ENCODE measurements at regions not wholly inside any gene's neighbourhood (a gene's known extent, or its start where the extent isn't known, plus 50 kb on each side); places are given as distances from the start of the nearest gene placed in this dataset.

DNA sequence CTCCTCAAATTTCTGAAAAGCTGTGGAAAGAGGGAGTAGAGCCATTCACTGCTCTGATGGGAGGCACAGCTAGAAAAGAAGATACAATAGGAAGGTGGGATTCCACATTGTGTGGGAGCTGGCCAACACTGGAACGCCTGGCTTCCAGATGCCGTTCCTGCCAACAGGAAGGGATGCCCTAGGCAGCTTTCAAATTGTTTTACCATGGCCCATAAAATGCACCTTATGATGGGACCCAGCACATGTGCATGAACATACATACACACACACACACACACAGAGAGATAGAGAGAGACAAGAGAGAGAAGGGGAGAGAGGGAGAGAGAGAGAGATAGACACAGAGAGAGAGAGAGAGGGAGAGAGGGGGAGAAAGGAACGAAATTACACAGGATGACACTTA lies 86.1 kb upstream of the BZW1 start:
- peaks cover 0 to 14% (median 8%) of the 10 kb centered on the region in 4 donors for H3K4me1 ChIP-seq (ENCODE audit: control insufficient read depth in 4 of 4, insufficient read depth in 4 of 4, low read length in 3 of 4)
- H3K36me3 ChIP-seq (ENCODE audit: control insufficient read depth in 4 of 4, insufficient read depth in 3 of 4, low read depth in 1 of 4, low read length in 3 of 4): no peaks in the 10 kb centered on the region
- no peaks in the 10 kb centered on the region for H3K27me3 ChIP-seq (ENCODE audit: control insufficient read depth in 4 of 4, insufficient read depth in 4 of 4, low read length in 3 of 4)
- H3K27ac ChIP-seq (ENCODE audit: low read depth in 1 of 2, low read length in 2 of 2): no peak overlapping the region
- no peak for DNase-seq (ENCODE audit: low spot score)
- no peak overlapping the region for H3K4me3 ChIP-seq (ENCODE audit: low read depth in 1 of 3, low read length in 3 of 3)
- no peak overlapping the region for H3K9ac ChIP-seq (ENCODE audit: low read depth in 1 of 2, low read length in 2 of 2)
- no peaks in the 10 kb centered on the region for H3K9me3 ChIP-seq (ENCODE audit: control insufficient read depth in 4 of 4, low read length in 3 of 4)
- TF ChIP-seq MAX (IDR thresholded peaks at IDR 0.05): no peak
- TF ChIP-seq YY1 (IDR thresholded peaks at IDR 0.05): no peak
- TF ChIP-seq FOXA2 (IDR thresholded peaks at IDR 0.05): no peak
- TF ChIP-seq RXRA (IDR thresholded peaks at IDR 0.05): no peak
- TF ChIP-seq, protein P1, sequence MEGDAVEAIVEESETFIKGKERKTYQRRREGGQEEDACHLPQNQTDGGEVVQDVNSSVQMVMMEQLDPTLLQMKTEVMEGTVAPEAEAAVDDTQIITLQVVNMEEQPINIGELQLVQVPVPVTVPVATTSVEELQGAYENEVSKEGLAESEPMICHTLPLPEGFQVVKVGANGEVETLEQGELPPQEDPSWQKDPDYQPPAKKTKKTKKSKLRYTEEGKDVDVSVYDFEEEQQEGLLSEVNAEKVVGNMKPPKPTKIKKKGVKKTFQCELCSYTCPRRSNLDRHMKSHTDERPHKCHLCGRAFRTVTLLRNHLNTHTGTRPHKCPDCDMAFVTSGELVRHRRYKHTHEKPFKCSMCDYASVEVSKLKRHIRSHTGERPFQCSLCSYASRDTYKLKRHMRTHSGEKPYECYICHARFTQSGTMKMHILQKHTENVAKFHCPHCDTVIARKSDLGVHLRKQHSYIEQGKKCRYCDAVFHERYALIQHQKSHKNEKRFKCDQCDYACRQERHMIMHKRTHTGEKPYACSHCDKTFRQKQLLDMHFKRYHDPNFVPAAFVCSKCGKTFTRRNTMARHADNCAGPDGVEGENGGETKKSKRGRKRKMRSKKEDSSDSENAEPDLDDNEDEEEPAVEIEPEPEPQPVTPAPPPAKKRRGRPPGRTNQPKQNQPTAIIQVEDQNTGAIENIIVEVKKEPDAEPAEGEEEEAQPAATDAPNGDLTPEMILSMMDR (IDR thresholded peaks at IDR 0.05; ENCODE audit: low read depth, low read length, missing input control): no peak
- no peak for TF ChIP-seq SP1 (IDR thresholded peaks at IDR 0.05)
- TF ChIP-seq, protein P2, sequence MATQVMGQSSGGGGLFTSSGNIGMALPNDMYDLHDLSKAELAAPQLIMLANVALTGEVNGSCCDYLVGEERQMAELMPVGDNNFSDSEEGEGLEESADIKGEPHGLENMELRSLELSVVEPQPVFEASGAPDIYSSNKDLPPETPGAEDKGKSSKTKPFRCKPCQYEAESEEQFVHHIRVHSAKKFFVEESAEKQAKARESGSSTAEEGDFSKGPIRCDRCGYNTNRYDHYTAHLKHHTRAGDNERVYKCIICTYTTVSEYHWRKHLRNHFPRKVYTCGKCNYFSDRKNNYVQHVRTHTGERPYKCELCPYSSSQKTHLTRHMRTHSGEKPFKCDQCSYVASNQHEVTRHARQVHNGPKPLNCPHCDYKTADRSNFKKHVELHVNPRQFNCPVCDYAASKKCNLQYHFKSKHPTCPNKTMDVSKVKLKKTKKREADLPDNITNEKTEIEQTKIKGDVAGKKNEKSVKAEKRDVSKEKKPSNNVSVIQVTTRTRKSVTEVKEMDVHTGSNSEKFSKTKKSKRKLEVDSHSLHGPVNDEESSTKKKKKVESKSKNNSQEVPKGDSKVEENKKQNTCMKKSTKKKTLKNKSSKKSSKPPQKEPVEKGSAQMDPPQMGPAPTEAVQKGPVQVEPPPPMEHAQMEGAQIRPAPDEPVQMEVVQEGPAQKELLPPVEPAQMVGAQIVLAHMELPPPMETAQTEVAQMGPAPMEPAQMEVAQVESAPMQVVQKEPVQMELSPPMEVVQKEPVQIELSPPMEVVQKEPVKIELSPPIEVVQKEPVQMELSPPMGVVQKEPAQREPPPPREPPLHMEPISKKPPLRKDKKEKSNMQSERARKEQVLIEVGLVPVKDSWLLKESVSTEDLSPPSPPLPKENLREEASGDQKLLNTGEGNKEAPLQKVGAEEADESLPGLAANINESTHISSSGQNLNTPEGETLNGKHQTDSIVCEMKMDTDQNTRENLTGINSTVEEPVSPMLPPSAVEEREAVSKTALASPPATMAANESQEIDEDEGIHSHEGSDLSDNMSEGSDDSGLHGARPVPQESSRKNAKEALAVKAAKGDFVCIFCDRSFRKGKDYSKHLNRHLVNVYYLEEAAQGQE (IDR thresholded peaks at IDR 0.05): no peak
- no peak for TF ChIP-seq FOXA1 (IDR thresholded peaks at IDR 0.05)
- TF ChIP-seq, protein P3, sequence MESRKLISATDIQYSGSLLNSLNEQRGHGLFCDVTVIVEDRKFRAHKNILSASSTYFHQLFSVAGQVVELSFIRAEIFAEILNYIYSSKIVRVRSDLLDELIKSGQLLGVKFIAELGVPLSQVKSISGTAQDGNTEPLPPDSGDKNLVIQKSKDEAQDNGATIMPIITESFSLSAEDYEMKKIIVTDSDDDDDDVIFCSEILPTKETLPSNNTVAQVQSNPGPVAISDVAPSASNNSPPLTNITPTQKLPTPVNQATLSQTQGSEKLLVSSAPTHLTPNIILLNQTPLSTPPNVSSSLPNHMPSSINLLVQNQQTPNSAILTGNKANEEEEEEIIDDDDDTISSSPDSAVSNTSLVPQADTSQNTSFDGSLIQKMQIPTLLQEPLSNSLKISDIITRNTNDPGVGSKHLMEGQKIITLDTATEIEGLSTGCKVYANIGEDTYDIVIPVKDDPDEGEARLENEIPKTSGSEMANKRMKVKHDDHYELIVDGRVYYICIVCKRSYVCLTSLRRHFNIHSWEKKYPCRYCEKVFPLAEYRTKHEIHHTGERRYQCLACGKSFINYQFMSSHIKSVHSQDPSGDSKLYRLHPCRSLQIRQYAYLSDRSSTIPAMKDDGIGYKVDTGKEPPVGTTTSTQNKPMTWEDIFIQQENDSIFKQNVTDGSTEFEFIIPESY (IDR thresholded peaks at IDR 0.05): no peak
- no peak for TF ChIP-seq RAD21 (IDR thresholded peaks at IDR 0.05)
- TF ChIP-seq TAF1 (conservative IDR thresholded peaks at IDR 0.05): no peak
- TF ChIP-seq HNF4A (conservative IDR thresholded peaks at IDR 0.05): no peak
- TF ChIP-seq HNF4G (IDR thresholded peaks at IDR 0.05): no peak
- WGBS: 77% methylated on average over 3 of the region's 3 CpGs

DNA sequence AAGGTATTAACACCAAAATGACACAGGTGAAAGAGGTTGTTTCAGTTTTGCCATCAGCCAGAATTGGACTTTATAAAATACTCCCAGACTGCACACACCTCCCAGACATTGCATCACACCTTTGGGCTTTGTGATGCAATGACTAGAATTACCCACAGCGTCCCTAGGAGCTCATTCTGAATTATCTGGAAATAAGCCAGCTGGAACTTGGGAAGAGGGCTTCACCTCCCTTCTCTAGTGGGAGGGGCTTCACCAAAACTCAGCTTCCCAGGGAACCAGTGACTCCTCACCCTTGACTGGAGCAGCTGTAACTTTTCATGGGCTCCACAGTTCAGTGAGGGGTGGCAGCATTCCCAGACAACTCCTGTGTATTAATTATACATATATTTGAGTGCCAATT lies 83.1 kb upstream of the BZW1 start:
- no peak for DNase-seq (ENCODE audit: low spot score)
- Histone ChIP-seq H3K4me3 (ENCODE audit: low read depth in 1 of 3, low read length in 3 of 3) (no peak overlapping the region), H3K9me3 (ENCODE audit: control insufficient read depth in 4 of 4, low read length in 3 of 4) (no peaks in the 10 kb centered on the region), H3K36me3 (ENCODE audit: control insufficient read depth in 4 of 4, insufficient read depth in 3 of 4, low read depth in 1 of 4, low read length in 3 of 4) (no peaks in the 10 kb centered on the region), H3K9ac (ENCODE audit: low read depth in 1 of 2, low read length in 2 of 2) (no peak overlapping the region), H3K4me1 (ENCODE audit: control insufficient read depth in 4 of 4, insufficient read depth in 4 of 4, low read length in 3 of 4) (peaks cover 0 to 15% (median 8%) of the 10 kb centered on the region in 4 donors), H3K27me3 (ENCODE audit: control insufficient read depth in 4 of 4, insufficient read depth in 4 of 4, low read length in 3 of 4) (no peaks in the 10 kb centered on the region), H3K27ac (ENCODE audit: low read depth in 1 of 2, low read length in 2 of 2) (peak overlapping the region in 1 of 2 donors; percentile 18)
- TF ChIP-seq, protein P3 (IDR thresholded peaks at IDR 0.05): no peak
- TF ChIP-seq RAD21 (IDR thresholded peaks at IDR 0.05) (peak in 1 of 2 donors; percentile 51), EGR1 (IDR thresholded peaks at IDR 0.05; ENCODE audit: low read depth in 2 of 2) (no peak), GABPA (IDR thresholded peaks at IDR 0.05 in 1 of 2, conservative IDR thresholded peaks at IDR 0.05 in 1 of 2) (no peak), SP1 (IDR thresholded peaks at IDR 0.05) (peak; percentile 69), ATF3 (IDR thresholded peaks at IDR 0.05) (peak; percentile 97), HNF4A (conservative IDR thresholded peaks at IDR 0.05) (peak; percentile 44 to 73), JUND (IDR thresholded peaks at IDR 0.05) (peak in 1 of 2 donors; percentile 25), RXRA (IDR thresholded peaks at IDR 0.05) (peak; percentile 17 to 59), HNF4G (IDR thresholded peaks at IDR 0.05) (peak; percentile 13)
- TF ChIP-seq, protein P1 (IDR thresholded peaks at IDR 0.05; ENCODE audit: low read depth, low read length, missing input control): no peak
- WGBS: 16% methylated on average over 1 of the region's 1 CpG

Data from liver (tissue), 8 donors.